ENCODE measurements at regions not wholly inside any gene's neighbourhood (a gene's known extent, or its start where the extent isn't known, plus 50 kb on each side); places are given as distances from the start of the nearest gene placed in this dataset.

DNA sequence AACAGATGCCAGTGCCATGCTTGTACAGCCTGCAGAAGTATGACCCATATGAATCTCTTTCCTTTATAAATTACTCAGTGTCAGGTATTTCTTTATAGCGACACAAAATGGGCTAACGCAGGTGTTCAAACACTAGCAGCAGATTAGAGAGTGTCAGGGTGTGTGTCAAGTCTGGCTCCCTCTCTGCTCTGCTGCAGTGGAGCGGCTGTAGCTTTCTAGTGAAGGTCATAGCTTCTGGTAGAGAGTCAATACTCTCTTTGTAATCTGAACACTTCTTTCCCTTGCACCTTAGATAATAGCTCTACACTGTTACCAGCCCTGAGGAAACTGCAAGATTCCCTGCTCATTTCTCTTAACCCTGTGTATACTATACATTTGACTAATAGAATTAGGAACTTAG, 483.2 kb upstream of the TGFBR2 start:
- ChIA-PET POLR2A (no interaction called here), CTCF (no interaction called here)
- DNase-seq (ENCODE audit: extremely low spot score) = no peak
- TF ChIP-seq FOXM1 (IDR thresholded peaks at IDR 0.05; ENCODE audit: borderline replicate concordance) (no peak), L3MBTL2 (conservative IDR thresholded peaks at IDR 0.05) (no peak), CTBP1 (IDR thresholded peaks at IDR 0.05; ENCODE audit: borderline replicate concordance) (no peak), ELF4 (IDR thresholded peaks at IDR 0.05) (no peak), ARNT (IDR thresholded peaks at IDR 0.05) (no peak), NFRKB (IDR thresholded peaks at IDR 0.05) (no peak), BHLHE40 (IDR thresholded peaks at IDR 0.05; ENCODE audit: borderline replicate concordance) (no peak), FOXA1 (IDR thresholded peaks at IDR 0.05) (no peak), SP1 (IDR thresholded peaks at IDR 0.05) (no peak), SUZ12 (IDR thresholded peaks at IDR 0.05) (no peak), HDGF (IDR thresholded peaks at IDR 0.05; ENCODE audit: borderline replicate concordance) (no peak), TARDBP (IDR thresholded peaks at IDR 0.05) (no peak), ZNF384 (IDR thresholded peaks at IDR 0.05) (no peak), FOXK2 (IDR thresholded peaks at IDR 0.05) (no peak), LEF1 (IDR thresholded peaks at IDR 0.05; ENCODE audit: borderline replicate concordance) (no peak)
- TF ChIP-seq, protein P1, sequence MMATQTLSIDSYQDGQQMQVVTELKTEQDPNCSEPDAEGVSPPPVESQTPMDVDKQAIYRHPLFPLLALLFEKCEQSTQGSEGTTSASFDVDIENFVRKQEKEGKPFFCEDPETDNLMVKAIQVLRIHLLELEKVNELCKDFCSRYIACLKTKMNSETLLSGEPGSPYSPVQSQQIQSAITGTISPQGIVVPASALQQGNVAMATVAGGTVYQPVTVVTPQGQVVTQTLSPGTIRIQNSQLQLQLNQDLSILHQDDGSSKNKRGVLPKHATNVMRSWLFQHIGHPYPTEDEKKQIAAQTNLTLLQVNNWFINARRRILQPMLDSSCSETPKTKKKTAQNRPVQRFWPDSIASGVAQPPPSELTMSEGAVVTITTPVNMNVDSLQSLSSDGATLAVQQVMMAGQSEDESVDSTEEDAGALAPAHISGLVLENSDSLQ (IDR thresholded peaks at IDR 0.05) = no peak

DNA sequence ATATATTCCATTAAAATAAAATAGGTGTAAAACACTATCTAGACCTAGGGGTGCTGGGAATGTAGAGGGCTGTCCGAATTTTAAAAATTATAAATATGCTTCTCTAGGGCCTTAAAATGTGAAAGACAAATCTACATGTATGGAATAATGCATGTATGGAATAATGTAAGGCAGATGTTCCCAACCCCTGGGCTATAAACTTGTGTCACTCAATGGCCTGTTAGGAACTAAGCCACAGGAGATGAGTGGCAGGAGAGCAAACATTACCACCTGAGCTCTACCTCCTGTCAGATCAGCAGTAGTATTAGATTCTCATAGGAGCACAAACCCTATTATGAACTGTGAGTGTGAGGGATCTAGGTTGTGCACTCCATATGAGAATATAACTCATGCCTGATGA, 482.6 kb upstream of the TGFBR2 start:
- CTCF ChIA-PET = no interaction called here
- TF ChIP-seq, protein P1 (IDR thresholded peaks at IDR 0.05) = no peak
- TF ChIP-seq FOXA1 (IDR thresholded peaks at IDR 0.05) (no peak), BHLHE40 (IDR thresholded peaks at IDR 0.05; ENCODE audit: borderline replicate concordance) (no peak), CTBP1 (IDR thresholded peaks at IDR 0.05; ENCODE audit: borderline replicate concordance) (no peak), FOXK2 (IDR thresholded peaks at IDR 0.05) (no peak), SUZ12 (IDR thresholded peaks at IDR 0.05) (no peak), HDGF (IDR thresholded peaks at IDR 0.05; ENCODE audit: borderline replicate concordance) (no peak), LEF1 (IDR thresholded peaks at IDR 0.05; ENCODE audit: borderline replicate concordance) (no peak), SP1 (IDR thresholded peaks at IDR 0.05) (no peak), ZNF384 (IDR thresholded peaks at IDR 0.05) (no peak), TARDBP (IDR thresholded peaks at IDR 0.05) (no peak), L3MBTL2 (conservative IDR thresholded peaks at IDR 0.05) (no peak), FOXM1 (IDR thresholded peaks at IDR 0.05; ENCODE audit: borderline replicate concordance) (no peak), ARNT (IDR thresholded peaks at IDR 0.05) (no peak), ELF4 (IDR thresholded peaks at IDR 0.05) (no peak), NFRKB (IDR thresholded peaks at IDR 0.05) (no peak)
- no peak for DNase-seq (ENCODE audit: extremely low spot score)
- POLR2A ChIA-PET = no interaction called here

DNA sequence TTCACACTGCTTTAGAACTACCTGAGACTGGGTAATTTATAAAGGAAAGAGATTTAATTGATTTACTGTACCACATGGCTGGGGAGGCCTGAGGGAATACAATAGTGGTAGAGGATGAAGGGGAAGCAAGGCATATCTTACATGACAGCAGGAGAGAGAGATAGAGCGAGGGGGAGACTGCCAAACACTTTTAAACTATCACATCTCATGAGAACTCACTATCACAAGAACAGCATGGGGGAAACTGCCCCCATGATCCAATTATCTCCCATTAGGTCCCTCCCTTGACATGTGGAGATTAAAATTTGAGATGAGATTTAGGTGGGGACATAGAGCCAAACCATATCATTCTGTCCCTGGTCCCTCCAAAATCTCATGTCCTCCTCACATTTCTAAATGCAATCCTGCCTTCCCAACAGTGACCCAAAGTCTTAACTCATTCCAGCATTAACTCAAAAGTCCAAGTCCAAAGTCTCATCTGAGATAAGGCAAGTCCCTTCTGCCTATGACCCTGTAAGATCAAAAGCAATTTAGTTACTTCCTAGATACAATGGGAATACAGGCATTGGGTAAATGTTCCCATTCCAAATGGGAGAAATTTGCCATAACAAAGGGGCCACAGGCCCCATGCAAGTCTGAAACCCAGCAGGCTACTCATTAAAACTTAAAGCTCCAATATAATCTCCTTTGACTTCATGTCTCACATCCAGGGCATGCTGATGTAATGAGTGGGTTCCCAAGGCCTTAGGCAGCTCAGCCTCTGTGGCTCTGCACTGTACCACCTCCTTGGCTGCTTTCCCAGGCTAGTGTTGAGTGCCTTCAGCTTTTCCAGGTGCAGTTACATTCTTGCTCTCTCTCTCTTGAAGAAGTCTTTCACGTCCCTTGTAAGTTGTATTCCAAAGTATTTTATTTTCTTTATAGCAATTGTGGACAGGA, 481.7 kb upstream of the TGFBR2 start:
- no peak for TF ChIP-seq FOXA1 (IDR thresholded peaks at IDR 0.05)
- no peak for TF ChIP-seq HDGF (IDR thresholded peaks at IDR 0.05; ENCODE audit: borderline replicate concordance)
- TF ChIP-seq SP1 (IDR thresholded peaks at IDR 0.05) = no peak
- no peak for TF ChIP-seq TARDBP (IDR thresholded peaks at IDR 0.05)
- TF ChIP-seq NFRKB (IDR thresholded peaks at IDR 0.05) = no peak
- POLR2A ChIA-PET = no interaction called here
- DNase-seq (ENCODE audit: extremely low spot score) = no peak
- CTCF ChIA-PET = no interaction called here

DNA sequence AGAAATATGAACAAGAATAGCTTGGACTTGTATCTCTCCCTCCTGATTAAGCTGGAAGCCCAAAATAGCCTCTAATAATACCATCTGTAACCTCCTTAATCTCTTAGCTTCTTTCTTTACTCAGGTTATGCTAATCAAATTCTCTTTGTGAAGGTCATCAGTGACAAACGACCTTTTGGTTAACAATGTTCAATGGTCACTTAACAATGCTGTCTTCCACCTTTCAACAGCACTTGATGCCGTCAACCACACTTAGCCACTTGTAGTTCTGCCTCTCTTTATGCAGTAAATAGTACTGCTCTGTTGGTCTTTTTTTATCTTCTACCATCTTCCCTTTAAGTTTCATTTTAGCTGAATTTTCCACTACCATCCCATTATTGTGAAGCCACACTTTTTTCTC, 476.6 kb upstream of the TGFBR2 start:
- POLR2A ChIA-PET = no interaction called here
- TF ChIP-seq ARNT (IDR thresholded peaks at IDR 0.05) = no peak
- TF ChIP-seq NFRKB (IDR thresholded peaks at IDR 0.05) = no peak
- no peak for TF ChIP-seq FOXA1 (IDR thresholded peaks at IDR 0.05)
- TF ChIP-seq, protein P1 (IDR thresholded peaks at IDR 0.05) = no peak
- no peak for TF ChIP-seq CTBP1 (IDR thresholded peaks at IDR 0.05; ENCODE audit: borderline replicate concordance)
- no peak for TF ChIP-seq ZNF384 (IDR thresholded peaks at IDR 0.05)
- no peak for TF ChIP-seq BHLHE40 (IDR thresholded peaks at IDR 0.05; ENCODE audit: borderline replicate concordance)
- no peak for TF ChIP-seq SP1 (IDR thresholded peaks at IDR 0.05)
- TF ChIP-seq L3MBTL2 (conservative IDR thresholded peaks at IDR 0.05) = no peak
- no peak for TF ChIP-seq TARDBP (IDR thresholded peaks at IDR 0.05)
- TF ChIP-seq FOXK2 (IDR thresholded peaks at IDR 0.05) = no peak
- no peak for TF ChIP-seq SUZ12 (IDR thresholded peaks at IDR 0.05)
- TF ChIP-seq LEF1 (IDR thresholded peaks at IDR 0.05; ENCODE audit: borderline replicate concordance) = no peak
- TF ChIP-seq ELF4 (IDR thresholded peaks at IDR 0.05) = no peak
- no peak for TF ChIP-seq FOXM1 (IDR thresholded peaks at IDR 0.05; ENCODE audit: borderline replicate concordance)
- no peak for TF ChIP-seq HDGF (IDR thresholded peaks at IDR 0.05; ENCODE audit: borderline replicate concordance)
- DNase-seq (ENCODE audit: extremely low spot score) = no peak
- CTCF ChIA-PET = no interaction called here

DNA sequence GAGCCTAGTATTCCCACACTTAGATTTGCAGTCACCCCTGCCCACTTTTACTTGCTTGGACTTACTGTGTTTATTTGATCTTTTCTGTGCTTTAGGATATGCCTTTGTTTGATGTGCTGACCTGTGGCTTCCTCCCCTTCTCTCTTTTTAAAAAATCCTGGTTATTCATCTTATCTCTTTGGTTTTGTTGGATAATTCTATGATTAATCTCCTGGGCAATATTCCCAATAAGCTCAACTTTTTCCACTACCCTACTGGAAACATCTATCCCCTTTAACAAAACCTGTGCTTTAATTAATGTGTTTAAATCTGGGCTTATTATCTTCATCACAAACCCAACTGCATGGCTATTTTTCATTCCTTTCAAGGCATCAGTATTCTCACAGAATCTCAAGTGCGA, 476.0 kb upstream of the TGFBR2 start:
- POLR2A ChIA-PET = no interaction called here
- TF ChIP-seq FOXA1 (IDR thresholded peaks at IDR 0.05) = no peak
- no peak for TF ChIP-seq BHLHE40 (IDR thresholded peaks at IDR 0.05; ENCODE audit: borderline replicate concordance)
- TF ChIP-seq ARNT (IDR thresholded peaks at IDR 0.05) = no peak
- no peak for TF ChIP-seq SUZ12 (IDR thresholded peaks at IDR 0.05)
- CTCF ChIA-PET = no interaction called here
- no peak for DNase-seq (ENCODE audit: extremely low spot score)

DNA sequence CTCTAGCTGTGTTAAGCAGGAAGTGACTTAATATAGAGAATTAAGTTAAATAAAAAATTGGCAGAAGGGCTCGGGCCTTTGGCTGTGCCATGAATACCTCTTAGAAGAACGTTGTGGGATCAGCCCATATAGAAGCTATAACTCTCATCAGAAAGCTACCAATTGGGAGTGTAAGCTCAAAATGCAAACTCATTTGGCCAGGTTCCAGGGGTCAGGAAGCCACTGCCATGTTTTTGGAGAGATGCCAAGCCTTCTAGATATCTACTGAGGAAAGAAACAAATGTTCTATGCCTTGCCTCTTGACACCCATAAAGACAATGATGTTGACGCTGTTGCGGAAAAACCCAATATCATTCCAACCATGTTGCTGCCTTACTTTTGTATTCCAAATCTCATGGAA, 475.2 kb upstream of the TGFBR2 start:
- ChIA-PET POLR2A (no interaction called here), CTCF (no interaction called here)
- no peak for DNase-seq (ENCODE audit: extremely low spot score)
- TF ChIP-seq SP1 (IDR thresholded peaks at IDR 0.05) (no peak), FOXK2 (IDR thresholded peaks at IDR 0.05) (no peak), ZNF384 (IDR thresholded peaks at IDR 0.05) (no peak), ELF4 (IDR thresholded peaks at IDR 0.05) (no peak)

Measured in HEK293T (cell line).